GM18507 (cell line): ENCODE measurements at regions not wholly inside any gene's neighbourhood (a gene's known extent, or its start where the extent isn't known, plus 50 kb on each side); places are given as distances from the start of the nearest gene placed in this dataset.

Source experiments
- DNase-seq: peaks from one replicate; pipeline ENCODE4 v3.0.0; 2011; ENCODE audit warnings: low read depth; ENCODE audit not compliant: insufficient read length; ENCODE audit errors: extremely low spot score
- FAIRE-seq: peaks from 2 replicates; lab custom pipeline; 2011; peaks lifted over from hg19 to GRCh38; lab: Jason Lieb, UNC

DNA sequence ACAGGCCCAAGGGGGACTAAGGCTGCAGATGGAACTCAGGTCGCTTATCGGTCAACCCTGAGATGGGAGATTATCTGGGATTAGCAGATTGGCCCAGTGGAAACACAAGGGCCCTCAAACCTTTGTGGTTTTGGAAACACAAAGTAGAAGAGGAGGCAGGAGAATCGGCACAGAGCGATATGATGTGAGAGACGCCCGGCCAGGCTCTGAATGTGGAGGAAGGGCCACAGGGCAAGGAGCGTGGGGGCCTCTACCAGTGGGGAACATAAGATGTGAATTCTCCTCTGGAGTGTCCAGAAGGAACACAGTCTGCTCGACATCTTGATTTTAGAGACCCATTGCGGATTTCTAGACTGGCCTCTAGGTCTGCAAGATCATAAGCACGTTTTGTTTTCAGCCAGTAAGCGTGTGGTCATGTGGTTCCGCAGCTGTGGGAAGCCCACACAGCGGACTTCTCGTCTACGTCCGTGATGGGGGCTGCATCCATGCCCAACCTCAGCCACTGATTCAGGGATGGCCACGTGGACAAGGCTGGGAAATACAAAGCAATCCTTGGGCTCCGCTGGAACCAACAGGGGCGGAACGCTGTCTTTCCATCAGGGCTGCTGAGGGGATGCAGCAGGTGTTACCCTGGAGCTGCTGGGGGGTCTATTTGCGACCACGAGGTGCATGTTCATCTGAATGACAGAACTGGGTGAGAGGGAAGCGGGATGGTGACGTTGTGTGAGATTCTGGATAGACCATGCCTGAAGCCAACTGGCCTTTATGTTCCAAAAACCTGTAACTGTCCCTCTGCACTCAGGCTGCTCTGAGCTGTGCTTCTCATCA lies 127.6 kb upstream of the PMEPA1 start:
- DNase-seq = no peak
- FAIRE-seq = no peak

GRCh38 chr20:57835588-57836455 lies 126.0 kb upstream of the PMEPA1 start:
- DNase-seq (no peak), FAIRE-seq (no peak)

- FAIRE-seq = no peak
Observed at GRCh38 chr20:57835074-57835452, 125.2 kb upstream of the PMEPA1 start.

DNA sequence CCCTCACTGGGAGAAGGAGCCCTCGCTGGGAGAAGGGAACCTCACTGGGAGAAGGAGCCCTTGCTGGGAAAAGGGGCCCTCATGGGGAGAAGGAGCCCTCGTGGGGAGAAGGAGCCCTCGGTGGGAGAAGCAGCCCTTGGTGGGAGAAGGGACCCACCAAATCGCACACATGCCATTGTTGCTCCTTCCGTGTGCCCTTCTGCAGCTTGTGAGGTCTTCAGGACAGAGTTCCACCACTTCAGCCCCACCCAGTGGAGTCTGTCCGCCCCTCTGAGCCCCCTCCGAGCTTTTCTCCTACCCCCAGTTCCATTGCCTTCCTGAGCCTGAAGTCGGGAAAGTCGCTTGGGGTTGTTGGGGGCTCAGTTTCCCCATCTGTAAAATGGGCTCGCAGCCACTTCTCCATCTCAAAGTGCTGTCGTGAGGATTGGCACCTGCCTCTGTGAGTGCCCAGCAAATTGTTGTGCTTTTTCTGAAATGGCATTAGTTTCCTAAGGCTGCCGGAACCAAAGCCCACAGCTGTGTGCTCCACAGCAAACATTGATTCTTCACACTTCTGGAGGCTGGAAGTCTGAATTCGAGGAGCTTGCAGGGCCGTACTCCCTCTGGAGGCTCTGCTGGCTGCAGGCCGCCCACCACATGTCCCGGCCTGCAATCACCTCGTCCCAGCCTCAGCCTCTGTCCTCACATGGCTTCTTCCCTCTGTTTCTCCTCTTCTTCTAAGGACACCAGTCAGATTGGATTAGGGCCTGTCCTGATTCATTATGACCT lies 124.7 kb upstream of the PMEPA1 start:
- no peak for DNase-seq

More at GRCh38 chr20:57835074-57835452, 125.2 kb upstream of the PMEPA1 start:
- no peak for DNase-seq

GRCh38 chr20:57831993-57832585 lies 122.3 kb upstream of the PMEPA1 start:
- no peak for DNase-seq
- FAIRE-seq = no peak

More for the DNA sequence above, 124.7 kb upstream of the PMEPA1 start:
- no peak for FAIRE-seq

- FAIRE-seq = no peak
- DNase-seq = no peak
Observed at GRCh38 chr20:57831326-57831992, 121.6 kb upstream of the PMEPA1 start.

- no peak for DNase-seq
- no peak for FAIRE-seq
Observed at GRCh38 chr20:57830515-57830895, 120.7 kb upstream of the PMEPA1 start.

DNA sequence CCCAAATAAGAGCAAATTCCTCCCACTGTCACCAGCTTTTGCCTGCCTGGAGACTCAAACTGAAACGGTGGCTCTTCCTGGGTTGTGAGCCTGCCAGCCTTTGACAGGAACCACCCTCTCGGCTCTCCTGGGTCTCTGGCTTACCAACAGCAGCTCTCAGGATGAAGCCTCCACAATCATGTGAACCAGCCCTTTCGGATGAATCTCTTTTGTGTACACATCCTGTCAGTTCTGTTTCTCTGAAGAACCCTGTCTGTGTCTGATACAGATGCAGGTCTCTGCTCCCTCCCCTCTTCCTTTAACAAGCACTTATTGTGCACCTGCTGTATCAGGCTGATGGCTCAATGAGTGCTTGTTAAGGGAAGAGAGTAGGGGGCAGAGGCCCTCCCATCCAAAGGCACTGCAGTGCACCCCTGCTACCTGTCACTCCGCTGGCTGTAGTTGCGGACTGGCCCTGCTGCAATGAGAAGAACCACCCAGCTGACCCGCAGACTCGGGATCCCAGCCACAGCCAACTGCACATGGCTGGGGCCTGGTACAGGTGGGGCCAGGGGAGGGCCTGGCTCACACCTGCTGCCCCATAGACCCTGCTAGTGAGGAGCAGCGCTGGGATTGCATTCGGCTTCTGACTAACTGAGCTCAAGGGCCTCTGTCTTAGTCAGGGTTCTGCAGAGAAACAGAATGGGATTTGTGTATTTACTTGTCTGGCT lies 120.1 kb upstream of the PMEPA1 start:
- FAIRE-seq = no peak

GRCh38 chr20:57829336-57829735 lies 119.5 kb upstream of the PMEPA1 start:
- FAIRE-seq (no peak), DNase-seq (no peak)

More for the DNA sequence above, 120.1 kb upstream of the PMEPA1 start:
- no peak for DNase-seq

- FAIRE-seq = no peak
- no peak for DNase-seq
Observed at GRCh38 chr20:57828696-57829095, 118.9 kb upstream of the PMEPA1 start.

DNA sequence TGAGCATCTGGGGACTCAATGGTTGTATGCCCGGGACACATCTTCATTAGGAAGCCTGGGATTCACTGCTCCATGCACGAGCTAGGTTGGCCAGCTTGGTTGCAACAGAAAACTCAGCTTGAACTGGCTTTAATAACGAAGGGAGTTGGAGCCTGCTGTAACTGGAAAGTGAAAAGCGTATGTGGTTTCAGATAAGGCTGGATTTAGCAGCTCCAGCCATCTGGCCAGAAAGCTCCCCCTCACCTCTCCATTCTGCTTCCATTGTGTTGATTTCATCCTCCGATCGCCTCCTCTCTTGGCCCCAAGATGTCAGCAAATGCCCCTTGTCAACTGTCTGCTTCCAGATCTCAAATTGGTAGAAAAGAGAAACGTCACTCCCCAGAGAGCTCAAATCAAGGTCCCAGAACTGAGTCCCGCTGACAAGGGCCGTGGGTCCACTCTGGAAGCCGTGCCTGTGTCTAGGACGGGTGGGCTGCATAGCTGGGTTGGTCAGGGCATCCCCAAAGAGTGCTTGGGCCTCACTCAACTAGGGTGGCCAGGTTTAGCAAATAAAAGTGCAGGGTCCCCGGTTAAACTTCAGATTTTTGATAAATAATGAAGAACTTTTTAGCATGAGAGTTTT lies 117.0 kb upstream of the PMEPA1 start:
- FAIRE-seq (no peak), DNase-seq (no peak)

GRCh38 chr20:57824909-57825308 lies 115.1 kb upstream of the PMEPA1 start:
- DNase-seq (no peak), FAIRE-seq (no peak)

DNA sequence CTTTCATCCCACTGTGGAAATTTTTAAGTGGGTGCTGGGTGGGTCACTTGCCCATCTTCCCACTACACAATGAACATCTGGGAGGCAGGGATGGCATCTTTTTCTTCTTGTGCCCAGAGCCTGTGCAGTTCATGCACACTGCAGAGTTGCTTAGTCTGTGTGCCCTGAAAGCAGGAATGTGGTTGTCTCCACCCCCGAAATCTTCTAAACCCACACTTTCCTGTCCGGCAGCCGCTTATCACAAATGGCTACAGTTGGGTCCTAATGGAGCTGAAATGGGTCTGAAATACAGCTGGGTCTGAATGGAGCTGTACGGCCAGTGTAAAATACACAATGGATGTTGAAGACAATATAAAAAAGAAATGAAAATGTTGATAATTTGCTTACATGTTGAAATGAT lies 112.1 kb upstream of the PMEPA1 start:
- DNase-seq = no peak
- FAIRE-seq = no peak

- FAIRE-seq = no peak
- no peak for DNase-seq
Observed at GRCh38 chr20:57819691-57820380, 110.0 kb upstream of the PMEPA1 start.

GRCh38 chr20:57819291-57819690 lies 109.5 kb upstream of the PMEPA1 start:
- DNase-seq (no peak), FAIRE-seq (no peak)

GRCh38 chr20:57818418-57819181 lies 108.8 kb upstream of the PMEPA1 start:
- FAIRE-seq (no peak), DNase-seq (no peak)

DNA sequence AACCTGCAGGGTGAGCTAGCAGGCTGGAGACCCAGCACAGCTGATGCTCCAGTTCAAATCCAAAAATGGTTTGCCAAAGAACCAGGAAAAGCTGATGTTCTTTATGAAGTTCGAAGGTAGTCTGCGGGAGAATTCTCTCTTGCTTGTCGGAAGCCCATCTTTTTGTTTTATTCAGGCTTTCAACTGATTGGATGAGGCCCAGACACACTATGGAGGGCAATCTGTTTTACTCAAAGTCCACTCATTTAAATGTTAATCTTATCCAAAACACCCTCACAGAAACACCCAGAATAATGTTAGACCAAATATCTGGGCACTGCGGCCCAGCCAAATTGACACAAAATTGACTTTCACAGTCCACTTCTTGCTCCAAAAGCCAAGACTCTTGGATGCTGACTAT lies 105.6 kb upstream of the PMEPA1 start:
- FAIRE-seq = no peak
- DNase-seq = no peak
